HG03460 (cell line): ENCODE measurements at regions not wholly inside any gene's neighbourhood (a gene's known extent, or its start where the extent isn't known, plus 50 kb on each side); places are given as distances from the start of the nearest gene placed in this dataset.
"Not testable (repeated sequence)": the region's sequence is repeated elsewhere in the genome, so short reads cannot be mapped to it uniquely, and the experiment has no call there.

Experiments
- ATAC-seq: cut with Tn5 transposase; IDR thresholded peaks from one replicate; pipeline ENCODE4 v1.9.1; 2021; ENCODE audit not compliant: unreplicated experiment

GRCh38 chr11:42674436-42674835 is 637.4 kb upstream of the API5 start:
- ATAC-seq = no peak

DNA sequence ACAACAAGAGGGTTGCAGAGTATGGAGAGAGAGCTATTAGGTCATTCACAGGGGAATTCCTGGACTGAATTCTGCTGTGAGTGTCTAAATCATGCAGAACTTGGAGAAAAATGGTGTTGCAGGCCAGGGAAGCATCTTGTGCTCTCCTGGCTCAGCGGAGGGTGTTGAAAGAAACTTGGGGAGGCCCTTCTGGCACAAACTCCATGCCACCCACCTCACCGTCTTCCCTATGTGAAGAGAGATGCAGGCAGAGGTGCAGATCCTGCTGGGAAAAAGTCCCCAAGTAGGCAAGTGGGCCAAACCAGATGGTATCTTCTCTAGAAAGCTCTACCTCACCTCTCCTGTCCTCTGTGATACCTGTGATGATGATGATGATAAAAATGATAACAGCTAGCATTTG is 604.3 kb upstream of the API5 start:
- ATAC-seq = no peak

GRCh38 chr11:42709216-42709615 is 602.6 kb upstream of the API5 start:
- no peak for ATAC-seq

GRCh38 chr11:42713279-42713678 is 598.5 kb upstream of the API5 start:
- no peak for ATAC-seq

DNA sequence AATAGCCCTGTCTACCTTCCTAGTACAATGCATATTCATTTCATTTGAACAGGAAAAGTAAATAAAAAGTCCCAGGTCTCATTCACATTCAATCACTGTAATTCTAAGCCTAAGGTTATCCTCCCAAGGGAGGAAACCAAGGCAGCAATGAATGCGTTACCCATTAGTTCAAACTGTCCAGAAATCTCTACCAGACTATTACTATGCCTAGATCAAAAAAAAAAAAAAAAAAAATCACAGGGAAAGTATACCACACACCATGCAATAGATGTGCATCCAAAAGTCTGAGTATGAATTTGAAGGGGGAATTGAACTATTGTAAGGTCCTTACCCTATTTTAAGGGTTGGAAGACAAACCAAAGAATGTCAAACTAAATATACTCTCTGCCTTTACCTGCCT is 598.0 kb upstream of the API5 start:
- ATAC-seq = no peak

GRCh38 chr11:42720716-42721563 is 590.9 kb upstream of the API5 start:
- ATAC-seq = no peak

DNA sequence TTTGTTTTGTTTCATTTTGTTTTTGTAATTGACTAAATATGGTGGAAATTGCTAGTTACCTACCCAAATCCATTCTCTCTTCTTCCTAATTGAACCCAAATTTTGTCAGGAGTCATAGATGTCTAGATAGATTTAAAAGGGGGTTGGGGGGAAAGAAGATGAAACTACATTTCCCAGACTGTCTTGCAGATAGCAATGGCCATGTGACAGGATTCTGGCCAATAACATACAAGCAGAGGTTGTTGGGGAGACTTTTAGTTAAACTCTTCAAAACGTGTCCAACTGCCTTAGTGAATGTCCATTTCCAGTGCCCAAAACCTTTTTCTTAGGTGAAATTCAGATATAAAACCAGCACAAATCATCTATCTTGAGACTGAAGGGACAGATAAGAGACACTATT is 583.9 kb upstream of the API5 start:
- no peak for ATAC-seq

DNA sequence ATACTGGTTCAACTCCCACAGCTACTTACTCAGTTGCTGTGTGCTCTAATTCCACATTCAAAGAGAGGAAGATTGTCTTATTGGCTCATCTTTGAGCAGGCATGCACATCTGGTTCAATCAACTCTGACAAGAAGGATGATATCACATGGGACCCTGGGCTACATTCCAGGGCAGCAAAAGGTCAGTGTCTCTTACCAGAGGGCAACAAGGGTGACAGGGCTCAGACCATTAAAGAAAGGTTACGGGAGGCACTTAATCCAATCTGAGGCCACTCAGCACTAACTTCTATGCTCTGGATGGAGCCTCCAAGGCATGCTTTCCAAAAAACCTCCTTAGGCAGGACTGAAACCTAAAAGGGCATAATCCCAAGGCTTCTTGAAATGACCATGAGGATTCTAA is 549.4 kb upstream of the API5 start:
- ATAC-seq = no peak

- ATAC-seq = no peak
These were observed 546.9 kb upstream of the API5 start for GRCh38 chr11:42764936-42765335.

DNA sequence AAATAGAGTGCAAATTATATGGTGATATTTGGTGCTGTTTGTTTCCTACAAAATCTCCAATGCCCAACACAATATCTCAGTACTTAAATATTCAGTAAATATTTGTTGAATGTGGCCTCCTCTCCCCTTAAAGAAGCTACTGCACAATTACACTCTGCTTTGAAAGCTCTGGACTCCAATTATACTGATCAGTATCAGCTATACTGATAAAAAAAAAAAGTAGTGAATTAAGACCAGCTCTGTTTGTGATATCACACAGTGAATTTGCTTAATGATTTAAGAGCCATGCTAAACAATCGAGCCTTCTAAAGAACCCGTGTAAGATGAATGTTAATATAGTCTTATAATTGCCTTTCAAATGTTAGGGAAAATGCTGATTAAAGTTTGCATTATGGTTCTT is 543.2 kb upstream of the API5 start:
- ATAC-seq = no peak

- ATAC-seq = no peak
These were observed 541.2 kb upstream of the API5 start for GRCh38 chr11:42770444-42771065.

- ATAC-seq = no peak
These were observed 538.9 kb upstream of the API5 start for GRCh38 chr11:42772886-42773285.

DNA sequence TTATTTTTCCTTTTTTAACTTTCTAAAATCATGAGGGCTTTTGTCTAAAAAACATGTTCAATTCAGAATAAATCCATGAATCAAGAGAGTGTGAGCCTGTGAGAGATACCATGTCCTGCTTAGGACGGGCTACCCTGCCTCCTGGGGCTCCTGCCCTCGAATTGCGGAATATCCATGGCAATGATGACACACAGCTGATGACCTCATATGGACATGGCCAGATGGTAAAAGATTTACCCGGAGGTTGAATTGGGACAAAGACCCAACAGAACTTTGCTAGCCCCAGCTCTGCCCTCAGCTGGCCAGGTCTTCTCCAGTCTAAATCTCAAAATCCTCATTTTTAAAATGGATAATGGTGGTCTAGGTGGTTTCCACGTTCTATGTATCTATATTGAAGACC is 538.1 kb upstream of the API5 start:
- no peak for ATAC-seq

GRCh38 chr11:42774567-42774966 is 537.2 kb upstream of the API5 start:
- no peak for ATAC-seq

DNA sequence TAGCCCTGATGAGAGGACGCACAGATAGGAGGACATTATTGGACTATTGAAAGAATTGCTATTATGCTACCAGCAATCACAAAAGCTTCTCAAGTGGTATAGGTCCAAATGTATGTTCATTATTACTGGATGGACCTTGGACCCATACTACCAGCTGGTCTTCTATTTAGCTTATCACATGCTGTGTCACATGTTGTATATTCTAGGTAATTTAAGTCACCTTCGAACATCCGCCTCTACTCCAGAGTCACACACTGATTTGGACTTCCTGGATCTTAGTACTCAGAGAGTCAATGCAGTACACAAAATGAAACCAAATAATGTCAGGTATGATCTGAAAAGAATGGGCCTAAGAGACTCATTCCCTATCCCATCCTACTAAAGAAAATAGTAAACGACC is 534.0 kb upstream of the API5 start:
- ATAC-seq = no peak

DNA sequence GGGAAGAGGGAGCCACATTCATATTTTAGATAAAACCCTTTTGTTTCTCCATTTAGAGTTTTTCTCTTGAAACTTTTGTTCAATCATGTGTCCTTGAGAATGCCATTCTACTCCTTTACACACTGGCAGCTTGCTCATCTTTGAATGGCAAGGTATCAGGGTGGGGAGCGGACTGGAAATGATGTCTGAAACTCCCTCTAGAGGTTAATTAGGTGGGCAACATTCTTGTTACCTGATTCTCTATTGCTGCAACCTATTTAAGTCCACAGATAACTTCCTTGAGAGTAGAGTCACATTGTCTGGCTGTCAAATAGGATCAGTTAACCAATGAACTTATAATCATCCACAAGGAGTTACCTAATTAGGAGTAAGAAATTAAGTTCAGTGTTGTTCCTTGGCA is 533.6 kb upstream of the API5 start:
- ATAC-seq = no peak

- ATAC-seq = no peak
These were observed 532.2 kb upstream of the API5 start for GRCh38 chr11:42779555-42779954.

DNA sequence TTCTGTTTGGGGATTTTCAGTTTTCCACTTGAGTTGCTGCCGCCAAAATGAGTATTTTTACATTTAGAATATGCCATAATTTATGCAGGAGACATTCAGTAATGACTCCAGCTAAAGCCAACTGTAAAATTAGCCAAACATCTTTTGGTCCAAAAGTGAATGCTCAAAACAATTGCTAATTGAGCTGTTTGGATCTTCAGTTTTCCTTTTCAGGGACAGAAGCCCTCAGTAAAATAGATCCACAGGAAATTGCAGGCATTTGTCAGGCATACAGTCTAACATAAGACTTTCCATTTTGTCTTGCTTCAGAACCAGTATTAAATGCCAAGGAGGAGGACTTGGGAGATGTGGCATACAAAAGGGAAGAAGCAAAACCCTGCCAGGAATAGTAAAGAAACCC is 524.8 kb upstream of the API5 start:
- ATAC-seq = no peak

DNA sequence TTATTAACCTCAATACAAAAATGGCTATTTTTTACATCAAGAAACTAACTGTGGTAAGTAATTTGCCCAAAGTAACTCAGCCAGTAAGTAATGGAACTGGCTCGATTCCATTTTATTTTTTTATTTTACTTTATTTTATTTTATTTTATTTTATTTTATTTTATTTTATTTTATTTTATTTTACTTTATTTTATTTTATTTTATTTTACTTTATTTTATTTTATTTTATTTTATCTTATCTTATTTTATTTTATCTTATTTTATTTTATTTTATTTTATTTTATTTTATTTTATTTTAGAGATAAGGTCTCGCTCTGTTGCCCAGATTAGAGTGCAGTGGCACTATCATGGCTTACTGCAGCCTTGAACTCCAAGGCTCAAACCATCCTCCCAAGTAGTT is 516.3 kb upstream of the API5 start:
- not testable (repeated sequence) for ATAC-seq

- ATAC-seq = no peak
These were observed 511.8 kb upstream of the API5 start for GRCh38 chr11:42800041-42800440.

GRCh38 chr11:42802201-42802899 is 509.4 kb upstream of the API5 start:
- ATAC-seq = no peak

- ATAC-seq = no peak
These were observed 505.6 kb upstream of the API5 start for GRCh38 chr11:42806191-42806590.
